ENCODE measurements at regions not wholly inside any gene's neighbourhood (a gene's known extent, or its start where the extent isn't known, plus 50 kb on each side); places are given as distances from the start of the nearest gene placed in this dataset.

DNA sequence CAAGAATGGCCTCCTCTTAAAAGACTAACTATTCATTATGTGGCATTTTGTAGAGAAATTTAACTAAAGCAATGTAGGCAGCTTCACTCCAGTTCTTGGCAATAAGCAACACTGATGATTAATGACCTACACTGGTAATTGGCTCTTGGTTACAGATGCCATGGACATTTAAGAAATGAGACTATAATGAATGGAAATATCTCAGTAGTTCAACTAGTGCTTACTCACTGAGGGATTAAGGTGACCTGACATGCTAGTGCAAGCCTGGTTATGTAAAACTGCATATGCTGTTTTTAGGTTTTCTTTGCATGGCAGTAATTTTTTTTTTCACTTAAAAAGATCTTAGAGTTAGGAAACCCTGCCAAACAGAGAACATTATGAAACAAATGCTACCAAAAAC is 152.7 kb upstream of the AADAT start:
- intact Hi-C loops (cut with DNase I): no loop called here
- H3K36me3 ChIP-seq (ENCODE audit: control insufficient read depth in 2 of 3, insufficient read depth in 3 of 3, low read length in 3 of 3): no peaks in the 10 kb centered on the region
- DNase-seq: no peak
- FAIRE-seq: no peak
- H3K27ac ChIP-seq (ENCODE audit: low read depth in 2 of 2, low read length in 2 of 2): no peak overlapping the region
- no peaks in the 10 kb centered on the region for H3K4me1 ChIP-seq (ENCODE audit: control insufficient read depth in 2 of 3, insufficient read depth in 2 of 3, low read depth in 1 of 3, low read length in 3 of 3)
- H3K4me3 ChIP-seq (ENCODE audit: low read length in 3 of 3): no peak overlapping the region
- H3K9ac ChIP-seq (ENCODE audit: low read length in 3 of 3): no peak overlapping the region
- TF ChIP-seq, protein P1, sequence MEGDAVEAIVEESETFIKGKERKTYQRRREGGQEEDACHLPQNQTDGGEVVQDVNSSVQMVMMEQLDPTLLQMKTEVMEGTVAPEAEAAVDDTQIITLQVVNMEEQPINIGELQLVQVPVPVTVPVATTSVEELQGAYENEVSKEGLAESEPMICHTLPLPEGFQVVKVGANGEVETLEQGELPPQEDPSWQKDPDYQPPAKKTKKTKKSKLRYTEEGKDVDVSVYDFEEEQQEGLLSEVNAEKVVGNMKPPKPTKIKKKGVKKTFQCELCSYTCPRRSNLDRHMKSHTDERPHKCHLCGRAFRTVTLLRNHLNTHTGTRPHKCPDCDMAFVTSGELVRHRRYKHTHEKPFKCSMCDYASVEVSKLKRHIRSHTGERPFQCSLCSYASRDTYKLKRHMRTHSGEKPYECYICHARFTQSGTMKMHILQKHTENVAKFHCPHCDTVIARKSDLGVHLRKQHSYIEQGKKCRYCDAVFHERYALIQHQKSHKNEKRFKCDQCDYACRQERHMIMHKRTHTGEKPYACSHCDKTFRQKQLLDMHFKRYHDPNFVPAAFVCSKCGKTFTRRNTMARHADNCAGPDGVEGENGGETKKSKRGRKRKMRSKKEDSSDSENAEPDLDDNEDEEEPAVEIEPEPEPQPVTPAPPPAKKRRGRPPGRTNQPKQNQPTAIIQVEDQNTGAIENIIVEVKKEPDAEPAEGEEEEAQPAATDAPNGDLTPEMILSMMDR (IDR thresholded peaks at IDR 0.05; ENCODE audit: borderline replicate concordance, extremely low read depth, insufficient read depth): no peak
- H3K9me3 ChIP-seq (ENCODE audit: control insufficient read depth in 2 of 3, insufficient read depth in 1 of 3, low read length in 3 of 3): no peaks in the 10 kb centered on the region
- no peaks in the 10 kb centered on the region for H3K27me3 ChIP-seq (ENCODE audit: control insufficient read depth, insufficient read depth, low read length)

DNA sequence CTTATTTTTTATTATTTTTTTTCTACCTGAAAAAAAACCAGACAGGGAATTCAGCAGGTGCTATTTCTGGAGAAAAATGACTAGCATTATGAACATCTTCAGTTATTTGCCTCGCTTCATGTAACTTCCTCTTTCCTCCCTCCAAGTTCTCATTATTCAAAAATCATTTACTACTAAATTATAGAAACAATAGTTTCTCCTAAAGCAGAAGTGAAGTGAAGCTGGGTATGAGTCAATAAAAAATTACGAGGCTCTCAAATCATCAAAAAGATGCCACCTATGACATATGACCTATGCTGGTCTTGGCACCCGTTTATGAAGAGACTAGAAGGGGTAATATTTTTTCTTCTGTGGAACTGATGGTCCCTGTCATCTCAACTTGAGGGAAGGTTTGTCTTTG is 145.0 kb upstream of the AADAT start:
- H3K4me3 ChIP-seq (ENCODE audit: low read length in 3 of 3): no peak overlapping the region
- no peaks in the 10 kb centered on the region for H3K9me3 ChIP-seq (ENCODE audit: control insufficient read depth in 2 of 3, insufficient read depth in 1 of 3, low read length in 3 of 3)
- no peak for DNase-seq
- no peak overlapping the region for H3K9ac ChIP-seq (ENCODE audit: low read length in 3 of 3)
- no peak for FAIRE-seq
- intact Hi-C loops (cut with DNase I): no loop called here
- H3K27me3 ChIP-seq (ENCODE audit: control insufficient read depth, insufficient read depth, low read length): no peaks in the 10 kb centered on the region
- no peaks in the 10 kb centered on the region for H3K36me3 ChIP-seq (ENCODE audit: control insufficient read depth in 2 of 3, insufficient read depth in 3 of 3, low read length in 3 of 3)
- H3K4me1 ChIP-seq (ENCODE audit: control insufficient read depth in 2 of 3, insufficient read depth in 2 of 3, low read depth in 1 of 3, low read length in 3 of 3): no peaks in the 10 kb centered on the region
- H3K27ac ChIP-seq (ENCODE audit: low read depth in 2 of 2, low read length in 2 of 2): no peak overlapping the region
- TF ChIP-seq, protein P1 (IDR thresholded peaks at IDR 0.05; ENCODE audit: borderline replicate concordance, extremely low read depth, insufficient read depth): no peak

DNA sequence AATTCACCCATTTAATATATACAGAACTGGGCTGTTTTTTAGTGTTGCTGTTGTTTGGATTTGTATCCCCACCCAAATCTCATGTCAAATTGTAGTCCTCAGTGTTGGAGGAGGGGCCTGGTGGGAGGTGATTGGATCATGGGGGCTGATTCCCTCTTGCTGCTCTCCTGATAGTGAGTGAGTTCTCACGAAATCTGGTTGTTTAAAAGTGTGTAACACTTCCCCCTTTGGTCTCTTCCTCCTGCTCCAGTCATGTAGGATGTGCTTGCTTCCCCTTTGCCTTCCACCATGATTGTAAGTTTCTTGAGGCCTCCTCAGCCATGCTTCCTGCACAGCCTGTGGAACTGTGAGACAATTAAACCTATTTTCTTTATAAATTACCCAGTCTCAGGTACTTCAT is 141.6 kb upstream of the AADAT start:
- Histone ChIP-seq H3K9ac (ENCODE audit: low read length in 3 of 3) (no peak overlapping the region), H3K27ac (ENCODE audit: low read depth in 2 of 2, low read length in 2 of 2) (no peak overlapping the region), H3K4me1 (ENCODE audit: control insufficient read depth in 2 of 3, insufficient read depth in 2 of 3, low read depth in 1 of 3, low read length in 3 of 3) (no peaks in the 10 kb centered on the region), H3K4me3 (ENCODE audit: low read length in 3 of 3) (no peak overlapping the region), H3K9me3 (ENCODE audit: control insufficient read depth in 2 of 3, insufficient read depth in 1 of 3, low read length in 3 of 3) (no peaks in the 10 kb centered on the region), H3K36me3 (ENCODE audit: control insufficient read depth in 2 of 3, insufficient read depth in 3 of 3, low read length in 3 of 3) (no peaks in the 10 kb centered on the region), H3K27me3 (ENCODE audit: control insufficient read depth, insufficient read depth, low read length) (no peaks in the 10 kb centered on the region)
- intact Hi-C loops (cut with DNase I): no loop called here
- TF ChIP-seq, protein P1 (IDR thresholded peaks at IDR 0.05; ENCODE audit: borderline replicate concordance, extremely low read depth, insufficient read depth): no peak
- no peak for FAIRE-seq
- DNase-seq: no peak

DNA sequence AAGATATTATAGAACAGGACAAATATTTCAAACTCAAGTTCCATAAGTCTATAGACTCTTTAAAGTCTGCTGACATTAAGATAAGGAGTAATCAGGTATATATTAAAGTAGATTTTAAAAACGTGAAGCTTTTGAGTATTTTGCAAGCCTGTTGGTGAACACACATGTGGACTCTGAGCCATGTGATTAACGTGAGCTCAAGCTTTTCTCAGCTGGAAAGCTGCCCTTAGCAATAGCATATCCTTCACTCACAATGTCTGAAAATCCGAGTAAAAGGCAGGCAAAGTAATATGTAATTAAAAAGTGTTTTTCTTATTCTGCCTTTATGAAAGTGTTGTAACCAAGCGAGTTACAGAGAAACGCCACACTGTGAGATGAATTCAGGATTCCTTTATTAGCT is 140.5 kb upstream of the AADAT start:
- Histone ChIP-seq H3K4me1 (ENCODE audit: control insufficient read depth in 2 of 3, insufficient read depth in 2 of 3, low read depth in 1 of 3, low read length in 3 of 3) (no peaks in the 10 kb centered on the region), H3K4me3 (ENCODE audit: low read length in 3 of 3) (no peak overlapping the region), H3K36me3 (ENCODE audit: control insufficient read depth in 2 of 3, insufficient read depth in 3 of 3, low read length in 3 of 3) (no peaks in the 10 kb centered on the region), H3K27me3 (ENCODE audit: control insufficient read depth, insufficient read depth, low read length) (no peaks in the 10 kb centered on the region), H3K27ac (ENCODE audit: low read depth in 2 of 2, low read length in 2 of 2) (no peak overlapping the region), H3K9me3 (ENCODE audit: control insufficient read depth in 2 of 3, insufficient read depth in 1 of 3, low read length in 3 of 3) (no peaks in the 10 kb centered on the region), H3K9ac (ENCODE audit: low read length in 3 of 3) (no peak overlapping the region)
- FAIRE-seq (no peak), DNase-seq (no peak)
- intact Hi-C loops (cut with DNase I): no loop called here
- TF ChIP-seq, protein P1 (IDR thresholded peaks at IDR 0.05; ENCODE audit: borderline replicate concordance, extremely low read depth, insufficient read depth): no peak

Data from kidney (tissue), 13 donors.